Calu3 (cell line): ENCODE measurements at regions not wholly inside any gene's neighbourhood (a gene's known extent, or its start where the extent isn't known, plus 50 kb on each side); places are given as distances from the start of the nearest gene placed in this dataset.

Source experiments
- BruUV-seq: library from RNA; stranded (reverse); fragments of 400-500 nt; replicated peaks from 2 replicates; lab custom pipeline; 2021; lab: Mats Ljungman, UMichigan
- CTCF ChIA-PET: fragments of 300-600 bp; sonication (Branson Sonifier 250); formaldehyde crosslinking; loops from one replicate; lab custom pipeline; 2022; ENCODE audit warnings: antibody characterized with exemption; lab: Charles Lee
- DNase-seq: peaks from one replicate; pipeline ENCODE4 v3.0.0; 2022
- H3K27ac Mint-ChIP-seq: one replicate; pipeline ENCODE4 v1.8.0; 2022; ENCODE audit warnings: mixed read lengths; ENCODE audit not compliant: unreplicated experiment
- H3K27me3 Mint-ChIP-seq: one replicate; pipeline ENCODE4 v1.8.0; 2022; ENCODE audit warnings: mixed read lengths; ENCODE audit not compliant: unreplicated experiment
- H3K36me3 Mint-ChIP-seq: one replicate; pipeline ENCODE4 v1.8.0; 2022; ENCODE audit warnings: mild to moderate bottlenecking, moderate library complexity, mixed read lengths; ENCODE audit not compliant: insufficient read depth, unreplicated experiment
- H3K4me1 Mint-ChIP-seq: one replicate; pipeline ENCODE4 v1.8.0; 2022; ENCODE audit warnings: mild to moderate bottlenecking, low read depth, mixed read lengths; ENCODE audit not compliant: unreplicated experiment
- H3K4me3 Mint-ChIP-seq: one replicate; pipeline ENCODE4 v1.8.0; 2022; ENCODE audit warnings: mild to moderate bottlenecking, low read depth, moderate library complexity, mixed read lengths; ENCODE audit not compliant: unreplicated experiment
- H3K9me3 Mint-ChIP-seq: one replicate; pipeline ENCODE4 v1.8.0; 2022; ENCODE audit warnings: low read depth, mixed read lengths; ENCODE audit not compliant: unreplicated experiment
- intact Hi-C: fragments of 100-400 bp; cut with micrococcal nuclease; formaldehyde crosslinking; loops from one replicate; pipeline ENCODE4 v1.10.0; 2022; ENCODE audit not compliant: unreplicated experiment
- TF ChIP-seq, protein P1 (sequence below): fragments of 200-600 bp; IDR thresholded peaks from one replicate; pipeline ENCODE4 v1.8.0; 2022; ENCODE audit warnings: antibody characterized with exemption; ENCODE audit not compliant: unreplicated experiment

DNA sequence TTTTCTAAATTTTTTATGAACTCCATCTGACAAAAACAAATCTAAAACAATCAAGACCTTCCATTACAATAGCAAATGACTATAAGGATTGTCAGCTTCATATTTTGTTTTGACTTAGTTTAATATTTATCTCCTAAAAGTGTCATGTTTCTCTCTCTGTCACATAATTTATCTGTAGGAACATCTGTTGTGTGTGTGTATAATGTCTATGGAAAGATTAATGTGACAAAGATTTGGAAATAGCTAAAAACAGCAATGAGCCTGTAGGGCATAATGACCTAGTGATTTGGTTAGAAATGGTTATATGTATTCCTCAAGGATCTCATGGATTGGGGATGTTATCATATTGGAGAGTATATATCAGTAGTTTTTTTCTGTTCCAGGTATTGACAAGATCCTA, 69.6 kb upstream of the MDFIC start:
- TF ChIP-seq, protein P1, sequence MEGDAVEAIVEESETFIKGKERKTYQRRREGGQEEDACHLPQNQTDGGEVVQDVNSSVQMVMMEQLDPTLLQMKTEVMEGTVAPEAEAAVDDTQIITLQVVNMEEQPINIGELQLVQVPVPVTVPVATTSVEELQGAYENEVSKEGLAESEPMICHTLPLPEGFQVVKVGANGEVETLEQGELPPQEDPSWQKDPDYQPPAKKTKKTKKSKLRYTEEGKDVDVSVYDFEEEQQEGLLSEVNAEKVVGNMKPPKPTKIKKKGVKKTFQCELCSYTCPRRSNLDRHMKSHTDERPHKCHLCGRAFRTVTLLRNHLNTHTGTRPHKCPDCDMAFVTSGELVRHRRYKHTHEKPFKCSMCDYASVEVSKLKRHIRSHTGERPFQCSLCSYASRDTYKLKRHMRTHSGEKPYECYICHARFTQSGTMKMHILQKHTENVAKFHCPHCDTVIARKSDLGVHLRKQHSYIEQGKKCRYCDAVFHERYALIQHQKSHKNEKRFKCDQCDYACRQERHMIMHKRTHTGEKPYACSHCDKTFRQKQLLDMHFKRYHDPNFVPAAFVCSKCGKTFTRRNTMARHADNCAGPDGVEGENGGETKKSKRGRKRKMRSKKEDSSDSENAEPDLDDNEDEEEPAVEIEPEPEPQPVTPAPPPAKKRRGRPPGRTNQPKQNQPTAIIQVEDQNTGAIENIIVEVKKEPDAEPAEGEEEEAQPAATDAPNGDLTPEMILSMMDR: no peak
- no peak for DNase-seq
- Mint-ChIP-seq H3K27me3 (no peaks in the 10 kb centered on the region), H3K4me3 (no peak overlapping the region), H3K9me3 (no peaks in the 10 kb centered on the region), H3K36me3 (no peaks in the 10 kb centered on the region), H3K4me1 (peaks cover 6% of the 10 kb centered on the region), H3K27ac (no peak overlapping the region)
- no TSS peak for BruUV-seq
- CTCF ChIA-PET: no interaction called here
- intact Hi-C loops: no loop called here

DNA sequence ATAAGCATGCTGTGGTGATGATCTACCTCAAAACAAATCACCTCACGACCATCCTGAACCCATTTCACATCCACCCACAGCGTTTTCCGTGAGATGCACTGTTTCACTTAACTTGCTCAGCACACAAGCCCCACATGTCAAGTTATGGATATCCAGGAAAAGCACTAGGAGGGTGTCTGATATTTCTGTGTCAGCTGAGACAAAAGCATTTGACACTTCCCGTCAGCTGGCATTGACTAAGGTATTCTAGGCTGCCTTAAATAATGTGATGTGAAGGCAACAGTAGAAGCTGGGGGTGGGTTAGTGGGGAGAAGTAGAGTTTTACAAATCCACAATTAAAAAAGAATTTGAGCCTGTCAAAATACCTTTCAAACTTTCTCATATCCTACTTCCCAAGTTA, 68.7 kb upstream of the MDFIC start:
- no peaks in the 10 kb centered on the region for H3K27me3 Mint-ChIP-seq
- intact Hi-C loops: no loop called here
- no peaks in the 10 kb centered on the region for H3K36me3 Mint-ChIP-seq
- H3K4me1 Mint-ChIP-seq: peaks cover 6% of the 10 kb centered on the region
- TF ChIP-seq, protein P1: no peak
- DNase-seq: no peak
- no TSS peak for BruUV-seq
- H3K27ac Mint-ChIP-seq: no peak overlapping the region
- CTCF ChIA-PET: no interaction called here
- H3K9me3 Mint-ChIP-seq: no peaks in the 10 kb centered on the region
- H3K4me3 Mint-ChIP-seq: no peak overlapping the region

DNA sequence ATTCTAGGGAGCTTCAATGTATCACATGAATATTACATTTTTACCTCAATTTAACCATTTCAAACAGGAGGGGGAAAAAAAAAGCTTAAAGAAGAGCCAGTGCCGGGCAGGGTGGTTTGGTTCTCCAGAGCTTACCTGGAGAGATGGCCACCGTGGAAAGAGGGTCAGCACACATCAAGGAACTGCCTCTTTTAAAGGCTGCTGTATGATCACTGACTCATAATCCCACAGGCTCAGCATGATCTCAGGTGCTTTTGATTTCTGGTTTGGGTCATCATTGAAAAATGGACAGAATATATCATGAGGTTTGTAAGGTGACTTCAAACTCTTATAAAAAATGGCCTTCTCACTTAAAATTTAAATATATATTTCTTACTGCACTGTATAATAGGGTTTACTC, 67.5 kb upstream of the MDFIC start:
- Mint-ChIP-seq H3K27me3 (no peaks in the 10 kb centered on the region), H3K4me1 (peaks cover 6% of the 10 kb centered on the region), H3K27ac (no peak overlapping the region), H3K4me3 (no peak overlapping the region), H3K9me3 (no peaks in the 10 kb centered on the region), H3K36me3 (no peaks in the 10 kb centered on the region)
- intact Hi-C loops: no loop called here
- CTCF ChIA-PET: interaction anchor here (0.6 to 1.5 kb wide), 2 partner anchors 11 to 12 kb away, joined by 6 to 8 read pairs; no protein-coding TSS in a partner anchor
- TF ChIP-seq, protein P1: no peak
- no peak for DNase-seq
- BruUV-seq: no TSS peak

DNA sequence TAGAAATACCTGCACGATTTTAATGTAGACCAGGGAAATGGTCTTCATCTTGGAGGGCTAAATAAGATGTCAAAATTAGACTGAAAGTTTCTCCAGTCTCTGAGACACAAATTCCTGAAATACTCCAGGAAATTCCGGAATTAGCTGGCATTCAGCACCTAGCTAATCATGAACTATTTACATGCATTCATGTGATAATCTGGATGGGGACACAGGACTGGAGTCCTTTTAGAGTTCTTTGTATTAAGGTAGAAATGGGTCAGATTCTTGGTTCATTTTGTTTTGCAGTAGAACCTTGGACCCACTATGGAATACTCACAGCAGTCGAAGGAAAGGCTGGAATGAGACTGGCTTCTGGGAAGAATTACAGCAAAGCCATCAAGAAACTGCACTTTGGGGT, 65.3 kb upstream of the MDFIC start:
- peak overlapping the region; percentile 30 for H3K27ac Mint-ChIP-seq
- intact Hi-C loops: no loop called here
- TF ChIP-seq, protein P1: no peak
- H3K4me1 Mint-ChIP-seq: peaks cover 6% of the 10 kb centered on the region
- H3K36me3 Mint-ChIP-seq: no peaks in the 10 kb centered on the region
- no TSS peak for BruUV-seq
- no peaks in the 10 kb centered on the region for H3K27me3 Mint-ChIP-seq
- CTCF ChIA-PET: no interaction called here
- no peak for DNase-seq
- H3K4me3 Mint-ChIP-seq: no peak overlapping the region
- no peaks in the 10 kb centered on the region for H3K9me3 Mint-ChIP-seq

DNA sequence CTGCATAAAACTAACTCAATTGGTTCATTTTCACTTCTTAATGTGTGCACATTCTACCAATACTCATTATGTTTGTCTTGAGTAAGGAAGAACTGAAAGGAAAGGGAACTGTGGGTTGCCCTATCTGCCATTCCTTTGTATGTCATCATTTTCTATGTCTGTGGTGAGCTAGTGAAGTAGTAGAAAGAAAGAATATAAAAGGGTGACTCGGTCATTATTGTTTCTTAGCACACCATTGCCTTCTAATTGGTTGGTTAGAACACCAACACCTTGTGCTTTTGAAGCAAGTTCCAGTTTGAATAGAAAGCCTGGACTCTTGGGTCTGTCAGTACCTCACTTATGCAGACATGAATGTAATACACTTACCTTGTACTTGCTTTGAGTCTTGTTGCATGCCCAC, 64.3 kb upstream of the MDFIC start:
- DNase-seq: no peak
- H3K4me3 Mint-ChIP-seq: no peak overlapping the region
- peaks cover 6% of the 10 kb centered on the region for H3K4me1 Mint-ChIP-seq
- H3K9me3 Mint-ChIP-seq: no peaks in the 10 kb centered on the region
- BruUV-seq: no TSS peak
- CTCF ChIA-PET: no interaction called here
- no peak overlapping the region for H3K27ac Mint-ChIP-seq
- H3K36me3 Mint-ChIP-seq: no peaks in the 10 kb centered on the region
- TF ChIP-seq, protein P1: no peak
- intact Hi-C loops: no loop called here
- H3K27me3 Mint-ChIP-seq: no peaks in the 10 kb centered on the region
